Liver (tissue), 3 donors: ENCODE measurements at regions not wholly inside any gene's neighbourhood (a gene's known extent, or its start where the extent isn't known, plus 50 kb on each side); places are given as distances from the start of the nearest gene placed in this dataset.

Source experiments
- CTCF ChIP-seq: fragments of 150-350 bp; IDR thresholded peaks from 2 replicates; pipeline ENCODE4 v1.5.1; 2017; ENCODE audit warnings: improper control_type of control experiment, low read depth, low read length; ENCODE audit not compliant: missing input control
- MAX ChIP-seq: IDR thresholded peaks from 2 replicates; pipeline ENCODE4 v1.6.1; 2016; ENCODE audit warnings: antibody characterized with exemption
- RAD21 ChIP-seq, 2 donors: IDR thresholded peaks; 2 replicates each; pipeline ENCODE4 v1.6.1; 2016; ENCODE audit warnings: antibody characterized with exemption in 2 of 2, mild to moderate bottlenecking in 2 of 2
- REST ChIP-seq: IDR thresholded peaks from 2 replicates; pipeline ENCODE4 v1.6.1; 2016; ENCODE audit warnings: antibody characterized with exemption, mild to moderate bottlenecking
- TAF1 ChIP-seq: conservative IDR thresholded peaks from 2 replicates; pipeline ENCODE4 v1.6.1; 2016; ENCODE audit warnings: antibody characterized with exemption, mild to moderate bottlenecking
- donor health status: healthy.
- donor health status: healthy.

- no peak for TF ChIP-seq CTCF
- TF ChIP-seq RAD21 (IDR thresholded peaks at IDR 0.05): no peak
- TF ChIP-seq TAF1: no peak
- TF ChIP-seq MAX: no peak
- TF ChIP-seq REST: no peak
Measured at GRCh38 chr5:108629779-108630528, 117.7 kb upstream of the FER start.
